Chondrocyte (in vitro differentiated cells): ENCODE measurements at regions not wholly inside any gene's neighbourhood (a gene's known extent, or its start where the extent isn't known, plus 50 kb on each side); places are given as distances from the start of the nearest gene placed in this dataset.

Experiments
- DNase-seq: peaks from one replicate; pipeline ENCODE4 v3.0.0; 2021; ENCODE audit warnings: mixed read lengths, low spot score
- H3K27ac Mint-ChIP-seq: one replicate; pipeline ENCODE4 v1.8.0; 2021; ENCODE audit warnings: mild to moderate bottlenecking, moderate library complexity, mixed read lengths; ENCODE audit not compliant: unreplicated experiment
- H3K27me3 Mint-ChIP-seq: 2 replicates; pipeline ENCODE4 v1.8.0; 2021; ENCODE audit warnings: low read depth, mixed read lengths
- H3K36me3 Mint-ChIP-seq: 2 replicates; pipeline ENCODE4 v1.8.0; 2021; ENCODE audit warnings: low read depth, mixed read lengths
- H3K4me1 Mint-ChIP-seq: 2 replicates; pipeline ENCODE4 v1.8.0; 2021; ENCODE audit warnings: low read depth, mild to moderate bottlenecking, mixed read lengths
- H3K4me3 Mint-ChIP-seq: one replicate; pipeline ENCODE4 v1.8.0; 2021; ENCODE audit warnings: mild to moderate bottlenecking, moderate library complexity, mixed read lengths; ENCODE audit not compliant: unreplicated experiment
- H3K9me3 Mint-ChIP-seq: 2 replicates; pipeline ENCODE4 v1.8.0; 2021; ENCODE audit warnings: low read depth, mixed read lengths
- TF ChIP-seq, protein P1 (sequence below): fragments of 200-600 bp; sonication (generic); IDR thresholded peaks from 2 replicates; pipeline ENCODE4 v1.5.0; 2021; ENCODE audit warnings: antibody characterized with exemption, mild to moderate bottlenecking, moderate library complexity

DNA sequence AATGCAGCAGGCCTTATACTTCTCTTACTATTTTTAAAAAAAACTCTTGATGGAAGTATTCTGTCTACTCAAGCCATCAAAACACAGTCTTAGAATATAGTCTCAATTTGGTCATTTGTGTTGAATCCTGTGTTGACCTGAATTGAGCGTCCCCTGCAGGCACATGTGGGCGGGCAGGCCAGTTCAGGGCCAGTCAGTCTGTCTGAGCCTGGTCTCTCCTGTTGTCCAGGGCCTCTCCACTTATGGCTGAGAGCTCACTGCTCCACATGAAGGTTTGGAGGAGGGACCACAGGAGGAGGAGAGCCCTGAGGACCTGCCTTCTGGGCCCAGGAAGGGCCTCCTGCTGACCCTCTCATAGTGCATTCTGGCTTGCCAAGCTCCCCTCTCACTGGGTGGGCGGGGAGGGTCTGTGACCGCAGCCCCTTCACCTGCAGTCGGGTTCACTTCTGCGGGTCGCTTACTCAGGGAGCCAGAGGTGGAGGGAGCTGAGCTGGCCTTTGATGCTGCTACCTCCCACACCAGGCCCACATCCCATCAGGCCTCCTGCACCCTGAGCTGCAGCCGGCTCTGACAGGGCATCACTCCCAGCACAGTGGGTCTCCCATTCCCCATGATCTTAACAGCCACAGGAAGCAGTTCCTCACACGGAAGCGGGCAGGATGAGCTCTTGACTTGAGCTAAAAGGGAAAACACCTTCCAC is 178.2 kb upstream of the S1PR3 start:
- TF ChIP-seq, protein P1, sequence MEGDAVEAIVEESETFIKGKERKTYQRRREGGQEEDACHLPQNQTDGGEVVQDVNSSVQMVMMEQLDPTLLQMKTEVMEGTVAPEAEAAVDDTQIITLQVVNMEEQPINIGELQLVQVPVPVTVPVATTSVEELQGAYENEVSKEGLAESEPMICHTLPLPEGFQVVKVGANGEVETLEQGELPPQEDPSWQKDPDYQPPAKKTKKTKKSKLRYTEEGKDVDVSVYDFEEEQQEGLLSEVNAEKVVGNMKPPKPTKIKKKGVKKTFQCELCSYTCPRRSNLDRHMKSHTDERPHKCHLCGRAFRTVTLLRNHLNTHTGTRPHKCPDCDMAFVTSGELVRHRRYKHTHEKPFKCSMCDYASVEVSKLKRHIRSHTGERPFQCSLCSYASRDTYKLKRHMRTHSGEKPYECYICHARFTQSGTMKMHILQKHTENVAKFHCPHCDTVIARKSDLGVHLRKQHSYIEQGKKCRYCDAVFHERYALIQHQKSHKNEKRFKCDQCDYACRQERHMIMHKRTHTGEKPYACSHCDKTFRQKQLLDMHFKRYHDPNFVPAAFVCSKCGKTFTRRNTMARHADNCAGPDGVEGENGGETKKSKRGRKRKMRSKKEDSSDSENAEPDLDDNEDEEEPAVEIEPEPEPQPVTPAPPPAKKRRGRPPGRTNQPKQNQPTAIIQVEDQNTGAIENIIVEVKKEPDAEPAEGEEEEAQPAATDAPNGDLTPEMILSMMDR, result no peak
- no peak for DNase-seq
- Mint-ChIP-seq H3K4me1 (peaks cover 40% of the 10 kb centered on the region), H3K36me3 (no peaks in the 10 kb centered on the region), H3K9me3 (no peaks in the 10 kb centered on the region), H3K4me3 (no peak overlapping the region), H3K27me3 (peaks cover 11% of the 10 kb centered on the region), H3K27ac (no peak overlapping the region)

DNA sequence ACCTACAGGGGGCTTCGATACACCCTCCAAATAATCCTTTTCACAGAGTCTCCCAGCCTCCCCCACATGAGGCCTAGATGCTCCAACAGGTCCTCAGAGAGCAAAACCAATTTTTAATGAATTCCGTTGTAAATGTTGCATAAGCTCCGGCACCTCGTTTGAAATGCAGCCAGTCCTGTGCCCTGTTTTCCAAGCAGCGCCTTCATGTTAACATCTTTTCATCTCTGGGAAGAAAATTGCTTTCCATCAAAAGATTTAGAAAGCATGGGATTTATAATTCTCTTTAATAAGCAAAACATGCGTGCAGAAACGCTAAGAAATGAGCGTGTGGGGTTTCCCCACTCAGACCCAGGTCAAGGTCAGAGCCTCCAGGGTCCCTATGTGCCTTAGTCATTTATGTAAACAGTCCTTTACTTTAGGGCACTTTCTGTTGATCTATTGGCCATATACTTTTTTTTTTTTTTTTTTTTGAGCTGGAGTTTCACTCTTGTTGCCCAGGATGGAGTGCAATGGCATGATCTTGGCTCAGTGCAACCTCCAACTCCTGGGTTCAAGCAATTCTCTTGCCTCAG is 177.5 kb upstream of the S1PR3 start:
- Mint-ChIP-seq H3K36me3 (no peaks in the 10 kb centered on the region), H3K9me3 (no peaks in the 10 kb centered on the region), H3K4me3 (no peak overlapping the region), H3K4me1 (peaks cover 46% of the 10 kb centered on the region), H3K27me3 (peaks cover 11% of the 10 kb centered on the region), H3K27ac (peak overlapping the region; percentile 84)
- no peak for DNase-seq
- TF ChIP-seq, protein P1, result no peak

DNA sequence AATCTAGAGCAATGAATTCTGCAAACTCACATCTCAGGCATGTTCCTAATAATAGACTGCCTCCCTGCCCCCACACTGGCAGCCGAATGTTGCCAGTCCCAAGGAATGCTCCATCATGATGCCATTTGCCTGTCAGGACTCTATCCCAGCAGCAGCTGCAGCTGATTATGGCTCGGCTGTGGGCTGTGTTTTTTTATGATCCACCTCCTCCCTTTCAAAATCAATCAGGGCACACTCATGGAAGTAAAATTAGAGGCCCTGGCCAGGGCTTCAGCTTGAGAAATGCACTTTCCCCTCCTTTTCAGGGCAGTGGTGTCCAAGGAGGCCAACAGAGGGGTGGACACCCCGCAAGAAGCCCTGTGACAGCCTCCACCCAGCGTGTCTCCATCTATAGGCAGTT is 176.7 kb upstream of the S1PR3 start:
- peak overlapping the region; percentile 84 for H3K27ac Mint-ChIP-seq
- no peaks in the 10 kb centered on the region for H3K9me3 Mint-ChIP-seq
- no peak for DNase-seq
- TF ChIP-seq, protein P1, result peak; percentile 22
- no peaks in the 10 kb centered on the region for H3K36me3 Mint-ChIP-seq
- H3K4me1 Mint-ChIP-seq, result peaks cover 55% of the 10 kb centered on the region
- H3K27me3 Mint-ChIP-seq, result peaks cover 11% of the 10 kb centered on the region
- H3K4me3 Mint-ChIP-seq, result no peak overlapping the region

DNA sequence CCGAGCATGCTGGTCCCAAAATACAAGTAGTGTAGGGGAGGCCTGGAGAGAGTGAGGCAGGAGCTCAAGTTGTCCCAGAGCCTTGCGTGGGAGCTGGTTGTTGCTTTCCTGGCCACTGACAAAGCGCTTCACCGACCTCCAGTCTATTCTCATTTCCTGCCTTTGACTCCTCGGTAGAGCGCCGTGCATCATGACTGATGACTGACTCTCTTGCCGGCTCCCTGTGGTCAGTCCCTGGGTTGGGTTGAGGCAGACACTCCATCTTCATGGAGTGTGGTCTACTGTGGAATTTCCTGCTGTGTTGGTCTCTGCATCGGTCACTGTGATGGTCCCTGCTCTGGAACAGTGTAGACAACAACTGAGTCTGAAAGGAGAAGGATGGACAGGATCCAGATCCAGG is 175.1 kb upstream of the S1PR3 start:
- DNase-seq, result no peak
- TF ChIP-seq, protein P1, result no peak
- Mint-ChIP-seq H3K4me1 (peaks cover 56% of the 10 kb centered on the region), H3K36me3 (no peaks in the 10 kb centered on the region), H3K27me3 (peaks cover under 1% of the 10 kb centered on the region), H3K4me3 (no peak overlapping the region), H3K27ac (no peak overlapping the region), H3K9me3 (no peaks in the 10 kb centered on the region)

DNA sequence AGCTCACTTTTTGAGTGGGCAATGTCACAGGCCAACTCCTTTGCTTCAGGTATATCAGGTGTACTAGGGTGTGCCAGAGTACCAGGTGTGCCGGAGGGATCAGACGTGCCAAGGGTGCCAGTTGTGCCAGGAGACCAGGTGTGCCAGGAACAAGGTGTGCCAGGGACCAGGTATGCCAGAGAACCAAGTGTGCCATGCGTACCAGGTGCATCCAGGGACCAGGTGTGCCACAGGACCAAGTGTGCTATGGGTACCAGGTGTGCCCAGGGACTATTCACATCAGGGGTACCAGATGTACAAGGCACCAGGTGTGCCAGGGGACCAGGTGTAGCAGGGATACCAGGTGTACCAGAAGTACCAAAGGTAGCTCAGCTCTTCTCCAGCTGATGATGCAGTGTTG is 174.7 kb upstream of the S1PR3 start:
- no peaks in the 10 kb centered on the region for H3K36me3 Mint-ChIP-seq
- H3K9me3 Mint-ChIP-seq, result no peaks in the 10 kb centered on the region
- H3K4me1 Mint-ChIP-seq, result peaks cover 56% of the 10 kb centered on the region
- TF ChIP-seq, protein P1, result no peak
- H3K4me3 Mint-ChIP-seq, result no peak overlapping the region
- no peaks in the 10 kb centered on the region for H3K27me3 Mint-ChIP-seq
- H3K27ac Mint-ChIP-seq, result no peak overlapping the region
- DNase-seq, result no peak
